ENCODE measurements at regions not wholly inside any gene's neighbourhood (a gene's known extent, or its start where the extent isn't known, plus 50 kb on each side); places are given as distances from the start of the nearest gene placed in this dataset.

DNA sequence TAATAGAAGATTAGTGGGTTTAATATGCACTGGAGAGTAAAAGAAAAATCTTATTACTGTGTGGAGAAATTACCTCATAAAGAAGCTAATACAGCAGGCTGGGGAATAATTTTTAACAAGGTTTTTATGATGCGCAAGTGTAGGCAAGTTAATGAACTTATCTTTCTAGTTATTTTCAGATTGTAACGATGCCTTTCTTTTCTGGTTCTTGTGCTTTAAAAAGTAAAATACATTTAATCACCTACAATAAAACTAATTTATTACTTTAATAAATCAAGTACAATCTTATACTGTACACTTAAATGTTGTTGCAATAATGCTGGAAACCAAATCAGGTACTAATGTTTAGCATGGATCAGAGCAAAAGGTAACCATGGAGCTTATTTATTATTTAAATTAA lies 266.6 kb downstream of the ZIC1 start:
- H3K9me3 ChIP-seq (ENCODE audit: control insufficient read depth, low read length): no peaks in the 10 kb centered on the region
- no peak overlapping the region for H3K9ac ChIP-seq
- H2AFZ ChIP-seq: no peak overlapping the region
- H3K4me2 ChIP-seq (ENCODE audit: low read length): no peak overlapping the region
- H3K27me3 ChIP-seq (ENCODE audit: control insufficient read depth, insufficient read depth, low read length): no peaks in the 10 kb centered on the region
- TF ChIP-seq CTCF (IDR thresholded peaks at IDR 0.05): no peak
- H3K27ac ChIP-seq: no peak overlapping the region
- no peaks in the 10 kb centered on the region for H3K79me2 ChIP-seq
- H3K36me3 ChIP-seq (ENCODE audit: control insufficient read depth, insufficient read depth, low read length): no peaks in the 10 kb centered on the region
- no peaks in the 10 kb centered on the region for H3K4me1 ChIP-seq
- no peak overlapping the region for H3K4me3 ChIP-seq (ENCODE audit: low read depth, low read length)

DNA sequence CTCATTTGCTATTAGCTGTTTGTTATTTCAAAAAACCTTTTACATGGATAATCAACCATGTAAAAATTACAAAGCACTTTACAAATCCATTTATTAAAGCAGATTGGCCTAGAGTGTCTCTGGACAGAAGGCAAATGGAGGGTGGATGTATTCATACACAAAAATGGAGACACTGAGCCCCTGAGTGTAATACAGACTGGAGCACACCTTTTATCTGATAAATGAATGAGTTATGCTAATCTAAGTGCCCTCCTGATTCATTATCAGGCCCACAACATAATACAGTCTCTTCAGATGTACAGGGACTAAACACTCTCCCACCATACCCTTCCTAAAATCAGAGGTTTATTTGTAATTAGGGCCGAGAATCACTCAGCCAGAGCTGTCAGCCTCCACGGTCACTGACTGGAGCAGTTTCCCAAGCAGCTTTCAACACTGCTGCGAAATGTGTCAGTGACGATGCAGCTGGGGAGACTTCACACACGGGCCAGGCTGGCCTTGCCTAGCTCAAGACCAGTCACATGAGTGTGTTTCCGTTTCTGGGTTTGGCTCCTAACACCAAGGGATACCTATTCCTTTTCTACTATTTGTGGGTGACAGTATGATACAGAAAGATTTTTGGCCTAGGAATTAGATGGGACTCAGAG lies 271.8 kb downstream of the ZIC1 start:
- H3K9me3 ChIP-seq (ENCODE audit: control insufficient read depth, low read length): no peaks in the 10 kb centered on the region
- H3K4me2 ChIP-seq (ENCODE audit: low read length): no peak overlapping the region
- no peaks in the 10 kb centered on the region for H3K27me3 ChIP-seq (ENCODE audit: control insufficient read depth, insufficient read depth, low read length)
- H3K27ac ChIP-seq: no peak overlapping the region
- H3K79me2 ChIP-seq: no peaks in the 10 kb centered on the region
- no peak for TF ChIP-seq CTCF (IDR thresholded peaks at IDR 0.05)
- H3K36me3 ChIP-seq (ENCODE audit: control insufficient read depth, insufficient read depth, low read length): no peaks in the 10 kb centered on the region
- H3K9ac ChIP-seq: no peak overlapping the region
- H2AFZ ChIP-seq: no peak overlapping the region
- H3K4me3 ChIP-seq (ENCODE audit: low read depth, low read length): no peak overlapping the region
- no peaks in the 10 kb centered on the region for H3K4me1 ChIP-seq

- Histone ChIP-seq H3K36me3 (ENCODE audit: control insufficient read depth, insufficient read depth, low read length) (no peaks in the 10 kb centered on the region), H3K4me1 (no peaks in the 10 kb centered on the region), H3K9me3 (ENCODE audit: control insufficient read depth, low read length) (no peaks in the 10 kb centered on the region)
Observed at GRCh38 chr3:147688868-147689267, 279.7 kb downstream of the ZIC1 start.

DNA sequence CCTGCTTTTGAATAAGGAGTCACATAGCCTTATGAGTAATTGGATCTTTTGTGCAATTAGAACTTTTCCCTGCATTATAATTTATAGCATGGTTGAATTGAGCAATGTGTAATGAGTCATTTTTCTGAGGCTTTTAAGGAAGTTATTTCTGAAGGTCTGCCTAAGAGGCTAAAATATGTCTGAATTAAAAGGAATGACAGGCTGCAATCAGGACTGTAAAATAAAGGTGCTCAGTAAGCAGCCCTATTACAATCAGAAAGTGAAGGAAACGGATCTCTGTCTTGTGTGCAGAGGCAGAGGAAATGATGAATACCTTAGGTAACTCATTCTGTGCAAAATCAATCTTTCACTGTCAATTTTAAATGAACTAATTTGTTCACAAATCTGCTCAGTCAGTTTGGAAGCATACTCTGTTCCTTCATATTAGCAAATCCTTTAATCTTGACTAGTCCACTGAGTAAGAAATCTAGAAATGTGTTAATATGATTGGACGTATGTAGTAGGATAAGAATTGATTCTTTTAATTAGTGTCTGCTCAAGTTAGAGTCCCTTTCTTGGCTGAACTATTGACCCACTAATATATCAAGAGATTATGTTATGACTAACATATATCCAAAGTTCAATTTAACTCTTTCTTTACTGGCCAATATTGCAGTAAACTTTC lies 290.1 kb downstream of the ZIC1 start:
- Histone ChIP-seq H3K4me3 (ENCODE audit: low read depth, low read length) (no peak overlapping the region), H3K4me1 (no peaks in the 10 kb centered on the region), H3K9ac (no peak overlapping the region), H2AFZ (no peak overlapping the region), H3K27ac (no peak overlapping the region), H3K9me3 (ENCODE audit: control insufficient read depth, low read length) (no peaks in the 10 kb centered on the region), H3K27me3 (ENCODE audit: control insufficient read depth, insufficient read depth, low read length) (no peaks in the 10 kb centered on the region), H3K79me2 (no peaks in the 10 kb centered on the region), H3K36me3 (ENCODE audit: control insufficient read depth, insufficient read depth, low read length) (no peaks in the 10 kb centered on the region), H3K4me2 (ENCODE audit: low read length) (no peak overlapping the region)
- TF ChIP-seq CTCF (IDR thresholded peaks at IDR 0.05): no peak

More at GRCh38 chr3:147688868-147689267, 279.7 kb downstream of the ZIC1 start:
- Histone ChIP-seq H3K27ac (no peak overlapping the region), H3K4me2 (ENCODE audit: low read length) (no peak overlapping the region), H2AFZ (no peak overlapping the region), H3K27me3 (ENCODE audit: control insufficient read depth, insufficient read depth, low read length) (no peaks in the 10 kb centered on the region), H3K4me3 (ENCODE audit: low read depth, low read length) (no peak overlapping the region), H3K9ac (no peak overlapping the region), H3K79me2 (no peaks in the 10 kb centered on the region)
- TF ChIP-seq CTCF (IDR thresholded peaks at IDR 0.05): no peak

- H3K4me2 ChIP-seq (ENCODE audit: low read length): no peak overlapping the region
- no peaks in the 10 kb centered on the region for H3K4me1 ChIP-seq
- TF ChIP-seq CTCF (IDR thresholded peaks at IDR 0.05): no peak
- no peak overlapping the region for H2AFZ ChIP-seq
- H3K27ac ChIP-seq: no peak overlapping the region
- no peaks in the 10 kb centered on the region for H3K9me3 ChIP-seq (ENCODE audit: control insufficient read depth, low read length)
- no peak overlapping the region for H3K4me3 ChIP-seq (ENCODE audit: low read depth, low read length)
- no peaks in the 10 kb centered on the region for H3K79me2 ChIP-seq
- H3K36me3 ChIP-seq (ENCODE audit: control insufficient read depth, insufficient read depth, low read length): no peaks in the 10 kb centered on the region
- H3K9ac ChIP-seq: no peak overlapping the region
- H3K27me3 ChIP-seq (ENCODE audit: control insufficient read depth, insufficient read depth, low read length): no peaks in the 10 kb centered on the region
Observed at GRCh38 chr3:147701195-147701594, 292.0 kb downstream of the ZIC1 start.

Data from parathyroid adenoma (tissue), 2 donors.